ENCODE measurements at regions not wholly inside any gene's neighbourhood (a gene's known extent, or its start where the extent isn't known, plus 50 kb on each side); places are given as distances from the start of the nearest gene placed in this dataset.
A peak's percentile ranks its signal among the peaks of the same experiment; 100 is the strongest.
"Not testable (repeated sequence)": the region's sequence is repeated elsewhere in the genome, so short reads cannot be mapped to it uniquely, and the experiment has no call there.

GRCh38 chr15:87672309-87673288 is 583.9 kb downstream of the NTRK3 start:
- peak; percentile 62 for DNase-seq (ENCODE audit: low read depth)

GRCh38 chr15:87671289-87671688 is 585.2 kb downstream of the NTRK3 start:
- DNase-seq (ENCODE audit: low read depth) = no peak

GRCh38 chr15:87669846-87670245 is 586.7 kb downstream of the NTRK3 start:
- DNase-seq (ENCODE audit: low read depth) = no peak

- DNase-seq (ENCODE audit: low read depth) = peak; percentile 71
These were observed 587.6 kb downstream of the NTRK3 start for GRCh38 chr15:87668768-87669564.

- DNase-seq (ENCODE audit: low read depth) = no peak
These were observed 588.9 kb downstream of the NTRK3 start for GRCh38 chr15:87667643-87668042.

GRCh38 chr15:87662575-87662974 is 594.0 kb downstream of the NTRK3 start:
- no peak for DNase-seq (ENCODE audit: low read depth)

DNA sequence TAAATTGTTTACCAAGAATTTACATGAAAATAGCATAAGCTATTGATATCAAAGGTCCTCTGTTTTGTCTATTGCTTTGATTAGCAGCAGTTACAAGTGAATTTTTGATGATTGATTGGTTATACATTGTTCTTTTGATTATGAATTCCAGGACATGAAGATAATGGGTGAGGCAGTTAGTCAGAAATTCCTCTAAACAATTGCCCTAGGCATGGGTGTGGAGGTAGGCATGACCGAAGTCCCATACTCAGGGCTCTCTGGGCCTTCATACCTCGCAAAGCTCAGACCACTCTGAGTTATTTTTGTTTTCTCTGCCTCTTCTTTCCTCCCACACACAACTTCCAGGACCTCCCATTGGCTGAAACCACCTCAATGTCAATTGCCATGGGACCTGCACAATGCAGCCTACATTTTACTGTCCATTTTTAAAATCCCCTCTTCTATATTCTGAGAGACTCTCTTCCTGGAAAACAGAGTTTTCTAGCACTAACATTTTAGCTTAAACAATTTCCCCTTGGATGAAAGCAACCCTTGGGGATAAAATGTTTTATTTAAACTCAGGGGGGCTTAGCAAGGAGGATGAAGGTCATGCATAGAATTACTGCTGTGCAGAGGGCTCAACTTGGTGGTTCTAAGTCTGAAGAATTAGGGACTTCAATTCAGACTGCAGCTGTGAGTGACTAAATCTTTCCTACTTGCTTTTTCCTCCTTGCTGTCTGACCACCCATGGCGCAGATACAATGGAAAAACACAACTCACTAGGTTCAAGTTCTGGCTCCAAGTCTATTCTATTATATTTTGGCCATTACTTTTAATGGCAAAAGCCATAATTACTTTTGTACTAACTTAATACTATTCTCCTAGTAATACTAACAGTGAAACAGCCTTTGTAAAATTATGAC is 594.8 kb downstream of the NTRK3 start:
- DNase-seq (ENCODE audit: low read depth) = peak; percentile 29

DNA sequence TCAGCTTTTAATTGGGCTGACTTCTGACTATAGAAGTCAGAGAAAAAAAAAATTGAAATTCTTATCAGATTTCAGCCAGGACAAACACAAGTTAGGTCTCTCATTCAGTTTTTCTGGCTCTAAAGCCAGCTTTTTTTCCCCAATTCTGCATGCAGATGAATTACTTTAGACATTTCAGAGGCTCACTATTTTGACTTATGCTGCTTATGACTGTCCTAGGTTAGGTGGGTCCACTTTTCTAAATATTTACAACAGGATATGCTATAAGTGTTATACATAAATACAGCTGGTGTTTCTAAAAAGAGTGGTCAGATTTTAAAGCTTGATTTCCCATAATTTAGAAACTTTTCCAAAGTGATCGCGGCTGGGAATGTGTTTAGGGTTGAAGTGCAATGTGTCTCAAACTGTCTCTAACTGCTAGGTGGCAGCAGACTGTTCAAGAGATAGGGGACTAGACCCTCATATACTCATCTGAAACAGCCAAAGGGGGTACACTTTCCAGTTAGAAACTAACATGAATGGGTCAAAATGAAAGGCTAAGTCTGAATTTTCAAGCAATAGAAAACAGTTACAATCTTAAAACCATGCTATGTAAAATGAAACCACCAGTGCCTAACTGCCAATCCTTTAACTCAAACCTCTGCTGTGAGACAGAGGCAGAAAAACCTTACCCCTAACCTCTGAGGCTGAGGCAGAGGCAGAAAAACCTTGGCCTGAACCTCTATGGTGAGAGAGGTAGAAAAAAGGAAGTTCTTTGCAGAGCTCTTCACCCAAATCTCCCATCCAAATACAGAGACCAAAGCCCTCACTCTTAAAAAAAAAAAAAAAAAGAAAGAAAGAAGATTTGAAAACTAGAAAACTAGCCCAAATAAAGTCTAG is 596.0 kb downstream of the NTRK3 start:
- no peak for DNase-seq (ENCODE audit: low read depth)

DNA sequence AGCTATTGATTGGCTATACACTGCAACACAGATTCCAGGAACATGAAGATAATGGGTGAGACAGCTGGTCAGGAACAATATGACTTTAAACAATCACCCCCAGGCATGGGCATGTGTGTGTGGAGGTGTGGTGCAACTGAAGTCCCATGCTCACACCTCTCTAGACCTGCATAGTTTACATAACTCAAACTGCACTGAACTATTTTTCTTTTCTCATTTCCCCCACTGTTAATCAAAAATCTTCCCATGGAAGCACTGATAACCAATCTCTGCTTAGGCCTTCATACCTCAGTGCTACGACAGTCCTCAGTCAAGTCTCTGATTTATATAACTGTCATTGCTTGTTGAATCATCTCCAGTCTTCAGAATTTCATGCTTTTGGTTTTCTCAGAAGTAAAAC is 600.2 kb downstream of the NTRK3 start:
- no peak for DNase-seq (ENCODE audit: low read depth)

GRCh38 chr15:87653646-87654045 is 602.9 kb downstream of the NTRK3 start:
- no peak for DNase-seq (ENCODE audit: low read depth)

DNA sequence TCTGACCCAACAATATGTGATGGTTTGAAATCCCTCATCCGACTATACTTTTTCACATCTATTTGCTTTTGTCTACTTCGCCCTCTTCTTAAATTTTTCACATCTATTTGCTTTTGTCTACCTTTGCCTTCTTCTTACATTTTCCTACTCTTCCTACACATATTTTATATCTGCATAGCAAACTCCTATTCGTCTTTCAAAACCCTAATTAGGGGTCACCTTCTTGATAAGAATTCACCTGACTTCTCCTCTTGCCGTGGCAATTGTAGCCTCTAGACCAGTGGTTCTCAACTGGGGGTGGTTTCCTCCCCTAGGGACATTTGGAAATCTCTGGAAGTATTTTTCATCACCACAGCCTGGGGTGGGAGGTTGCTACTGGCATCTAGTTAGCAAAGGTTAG is 607.4 kb downstream of the NTRK3 start:
- no peak for DNase-seq (ENCODE audit: low read depth)

DNA sequence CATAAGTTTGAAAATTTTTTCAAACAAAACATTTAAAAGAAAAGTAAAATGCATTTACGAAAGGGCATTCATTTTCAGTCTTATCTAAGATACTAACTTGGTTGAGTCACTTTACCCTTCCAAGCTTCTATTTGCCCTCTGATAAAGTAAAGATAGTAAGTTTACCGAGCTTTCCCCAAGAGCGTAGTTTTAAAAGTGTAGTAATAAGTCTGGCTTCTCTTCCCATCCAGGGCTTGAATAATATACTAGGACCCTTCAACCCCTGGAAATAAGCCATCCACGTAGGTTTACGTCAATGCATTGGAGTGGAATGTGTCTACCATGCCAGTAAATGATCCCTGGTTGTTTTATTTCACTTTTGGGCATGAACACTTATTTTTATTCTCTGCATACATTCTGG is 608.3 kb downstream of the NTRK3 start:
- DNase-seq (ENCODE audit: low read depth) = no peak

DNA sequence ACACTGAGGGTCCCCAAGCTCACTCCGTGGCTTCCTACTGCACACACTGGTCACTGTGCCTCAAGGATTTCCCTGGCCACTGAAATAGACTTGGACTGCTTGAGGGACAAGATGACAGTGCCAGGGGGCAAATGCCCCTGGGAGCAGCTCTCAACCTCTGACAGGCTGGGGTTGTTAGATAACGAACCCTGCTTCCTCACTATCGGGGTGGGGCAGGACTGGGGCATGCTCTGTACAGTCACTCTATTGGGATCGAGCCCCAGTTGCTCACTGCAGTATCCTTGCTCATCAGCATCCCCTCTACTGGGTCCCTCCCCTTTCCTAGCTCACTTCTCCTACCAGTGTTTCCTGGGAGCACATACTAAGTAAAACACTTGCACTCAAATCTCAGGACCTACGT is 610.8 kb downstream of the NTRK3 start:
- no peak for DNase-seq (ENCODE audit: low read depth)

DNA sequence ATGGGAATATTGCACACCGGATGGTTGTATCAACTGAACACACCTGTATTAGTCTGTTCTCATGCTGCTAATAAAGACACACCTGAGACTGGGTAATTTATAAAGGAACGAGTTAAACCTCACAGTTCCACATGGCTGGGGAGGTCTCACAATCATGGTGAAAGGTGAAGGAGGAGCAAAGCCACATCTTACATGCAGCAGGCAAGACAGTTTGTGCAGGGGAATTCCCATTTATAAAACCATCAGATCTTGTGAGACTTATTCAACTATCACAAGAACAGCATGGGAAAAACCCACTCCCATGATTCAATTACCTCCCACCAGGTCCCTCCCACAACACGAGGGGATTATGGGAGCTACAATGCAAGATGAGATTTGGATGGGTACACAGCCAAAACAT is 613.5 kb downstream of the NTRK3 start:
- DNase-seq (ENCODE audit: low read depth) = not testable (repeated sequence)

- DNase-seq (ENCODE audit: low read depth) = peak; percentile 8
These were observed 617.1 kb downstream of the NTRK3 start for GRCh38 chr15:87639305-87640011.

GRCh38 chr15:87638554-87639083 is 617.9 kb downstream of the NTRK3 start:
- DNase-seq (ENCODE audit: low read depth) = no peak

GRCh38 chr15:87634361-87634760 is 622.2 kb downstream of the NTRK3 start:
- DNase-seq (ENCODE audit: low read depth) = no peak

- DNase-seq (ENCODE audit: low read depth) = no peak
These were observed 623.0 kb downstream of the NTRK3 start for GRCh38 chr15:87633525-87633924.

DNA sequence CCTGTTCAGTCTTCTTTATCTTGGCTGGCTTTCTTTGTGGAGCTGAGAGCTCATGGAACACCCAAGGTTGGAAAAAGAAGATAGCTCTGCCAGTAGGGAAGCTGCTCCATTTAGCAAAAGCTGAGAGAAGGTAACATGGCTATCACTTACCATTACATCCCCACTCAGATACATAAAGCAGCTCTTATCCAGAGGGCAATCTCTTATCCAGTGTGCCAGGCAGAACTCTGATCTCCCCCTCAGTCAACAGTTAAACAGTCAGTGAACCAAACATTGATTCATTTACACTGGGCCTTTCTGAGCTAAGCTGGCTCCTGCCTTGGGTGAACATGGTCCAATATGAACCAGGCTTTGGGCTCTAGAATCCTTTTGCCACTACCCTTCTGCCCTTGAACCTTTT is 624.2 kb downstream of the NTRK3 start:
- no peak for DNase-seq (ENCODE audit: low read depth)

DNA sequence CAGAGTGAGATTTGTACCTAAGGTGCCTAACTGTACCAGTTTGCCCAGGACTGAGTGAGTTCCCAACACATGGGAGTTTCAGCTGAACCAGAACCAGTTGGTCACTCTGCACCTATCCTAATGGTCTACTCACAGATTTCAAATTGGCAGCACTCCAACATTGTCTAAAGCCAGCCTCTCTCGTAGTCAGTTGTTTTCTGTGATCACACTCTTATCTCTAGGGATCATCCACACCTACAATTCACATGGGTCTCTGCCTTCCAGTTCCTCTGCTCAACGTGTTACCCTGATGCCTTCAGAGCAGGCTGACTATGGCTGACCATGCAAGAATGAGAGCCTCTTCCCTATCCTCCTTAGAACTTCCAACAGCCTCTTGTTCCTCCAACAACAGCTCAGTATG is 624.8 kb downstream of the NTRK3 start:
- DNase-seq (ENCODE audit: low read depth) = no peak
